HCT116 (cell line): ENCODE measurements at regions not wholly inside any gene's neighbourhood (a gene's known extent, or its start where the extent isn't known, plus 50 kb on each side); places are given as distances from the start of the nearest gene placed in this dataset.

Experiments used
- ATAC-seq: fragments of 200-7000 bp; cut with Tn5 transposase; 2 replicates; pipeline ENCODE4 v1.9.1; 2020; ENCODE audit warnings: mild to moderate bottlenecking, moderate library complexity
- BruUV-seq: library from RNA; stranded (reverse); fragments of 400-500 nt; replicated peaks from 2 replicates; lab custom pipeline; 2021; lab: Mats Ljungman, UMichigan
- CTCF ChIA-PET: fragments of 300-600 bp; sonication (Branson Sonifier 250); formaldehyde crosslinking; loops from one replicate; lab custom pipeline; 2021; ENCODE audit warnings: antibody characterized with exemption; lab: Charles Lee
- POLR2A ChIA-PET: fragments of 300-600, 350-600 bp; sonication (Branson Sonifier 250); formaldehyde crosslinking; loops from one replicate; lab custom pipeline; 2021; ENCODE audit warnings: antibody characterized with exemption; lab: Charles Lee
- RAD21 ChIA-PET, 2 experiments: fragments of 300-600 bp; sonication (Branson Sonifier 250); formaldehyde crosslinking; loops; one replicate each; lab custom pipeline; 2023; ENCODE audit warnings: low total read pairs in 2 of 2; ENCODE audit not compliant: uncharacterized antibody in 2 of 2, unreplicated experiment in 2 of 2, low non-redundant PET in 1 of 2; lab: Charles Lee
- DNase-seq: peaks from one replicate; pipeline ENCODE4 v3.0.0-alpha.2; 2010; ENCODE audit warnings: low read depth, low spot score
- H2AFZ ChIP-seq: fragments of 200-600 bp; shearing (Covaris generic), sonication (generic); 2 replicates; pipeline ENCODE4 v1.6.1; 2017; ENCODE audit warnings: low read depth, mixed run types, mixed read lengths, antibody characterized with exemption, low read length; ENCODE audit not compliant: poor library complexity, severe bottlenecking
- H3K27ac ChIP-seq: 2 replicates; pipeline ENCODE4 v1.5.1; 2012; ENCODE audit warnings: low read depth, low read length
- H3K27me3 ChIP-seq: fragments of 200-600 bp; sonication (generic); 2 replicates; pipeline ENCODE4 v1.6.1; 2016; ENCODE audit warnings: mixed run types, low read length, mixed read lengths; ENCODE audit not compliant: insufficient read depth
- H3K36me3 ChIP-seq, 2 experiments: fragments of 200-500 bp in 1 of 2; fragments of 200-600 bp in 1 of 2; sonication (Bioruptor generic) in 1 of 2; sonication (generic) in 1 of 2; 2 replicates each; pipeline versions ENCODE4 v1.5.1 to v1.6.1; 2014 to 2016; ENCODE audit warnings: low read length in 2 of 2, inconsistent platforms in 1 of 2, mixed read lengths in 1 of 2, mixed run types in 1 of 2; ENCODE audit not compliant: insufficient read depth in 2 of 2, control insufficient read depth in 1 of 2
- H3K4me1 ChIP-seq, 2 experiments: fragments of 200-600 bp in 1 of 2; sonication (generic) in 1 of 2; 2 replicates each; pipeline versions ENCODE4 v1.5.1 to v1.6.1; 2012 to 2017; ENCODE audit warnings: low read length in 2 of 2, inconsistent platforms in 1 of 2, mild to moderate bottlenecking in 1 of 2, mixed read lengths in 1 of 2, mixed run types in 1 of 2, moderate library complexity in 1 of 2; ENCODE audit not compliant: insufficient read depth in 2 of 2, control insufficient read depth in 1 of 2
- H3K4me2 ChIP-seq: fragments of 200-600 bp; sonication (generic); 2 replicates; pipeline ENCODE4 v1.6.1; 2017; ENCODE audit warnings: mixed run types, low read length, mixed read lengths
- H3K4me3 ChIP-seq, 2 experiments: fragments of 200-600 bp in 1 of 2; sonication (generic) in 1 of 2; replicated peaks in 1 of 2; 2 replicates each; pipeline ENCODE4 v1.5.1; 2011 to 2016; ENCODE audit warnings: low read length in 2 of 2, control low read depth in 1 of 2, low read depth in 1 of 2, mild to moderate bottlenecking in 1 of 2, mixed read lengths in 1 of 2, mixed run types in 1 of 2
- H3K79me2 ChIP-seq: fragments of 200-600 bp; sonication (generic); 2 replicates; pipeline ENCODE4 v1.6.1; 2017; ENCODE audit warnings: mild to moderate bottlenecking, mixed run types, low read length, moderate library complexity, mixed read lengths; ENCODE audit not compliant: insufficient read depth
- H3K9ac ChIP-seq: fragments of 200-600 bp; sonication (generic); 2 replicates; pipeline ENCODE4 v1.6.1; 2016; ENCODE audit warnings: low read length, mixed read lengths
- H3K9me2 ChIP-seq: fragments of 200-600 bp; sonication (generic), shearing (Covaris generic); 2 replicates; pipeline ENCODE4 v1.6.1; 2017; ENCODE audit warnings: mixed run types, mild to moderate bottlenecking, moderate library complexity; ENCODE audit not compliant: insufficient read depth
- H3K9me3 ChIP-seq, 2 experiments: fragments of 200-500 bp in 1 of 2; fragments of 200-600 bp in 1 of 2; sonication (Bioruptor generic) in 1 of 2; sonication (generic) in 1 of 2; 2 replicates each; pipeline ENCODE4 v1.6.1; 2014 to 2017; ENCODE audit warnings: low read length in 2 of 2, mixed read lengths in 2 of 2, inconsistent platforms in 1 of 2, low read depth in 1 of 2, mild to moderate bottlenecking in 1 of 2, mixed run types in 1 of 2, moderate library complexity in 1 of 2; ENCODE audit not compliant: control insufficient read depth in 1 of 2, insufficient read depth in 1 of 2
- H4K20me1 ChIP-seq: fragments of 200-600 bp; sonication (generic), shearing (Covaris generic); 2 replicates; pipeline ENCODE4 v1.6.1; 2017; ENCODE audit warnings: mixed run types, mild to moderate bottlenecking, moderate library complexity; ENCODE audit not compliant: insufficient read depth
- CBX3 ChIP-seq: IDR thresholded peaks from 2 replicates; pipeline ENCODE4 v1.6.1; 2012; ENCODE audit warnings: low read depth
- CEBPB ChIP-seq: IDR thresholded peaks from 2 replicates; pipeline ENCODE4 v1.6.1; 2012; ENCODE audit warnings: low read depth
- EGR1 ChIP-seq: IDR thresholded peaks from 2 replicates; pipeline ENCODE4 v1.6.1; 2012; ENCODE audit warnings: low read depth
- EZH2 ChIP-seq: fragments of 200-600 bp; sonication (generic); IDR thresholded peaks from 2 replicates; pipeline ENCODE4 v1.6.1; 2017; ENCODE audit warnings: antibody characterized with exemption, mixed run types
- EZH2phosphoT487 ChIP-seq: fragments of 200-600 bp; IDR thresholded peaks from 2 replicates; pipeline ENCODE4 v1.6.1; 2018; ENCODE audit warnings: antibody characterized with exemption, borderline replicate concordance
- JUND ChIP-seq: IDR thresholded peaks from 2 replicates; pipeline ENCODE4 v1.6.1; 2012
- POLR2A ChIP-seq: IDR thresholded peaks from 2 replicates; pipeline ENCODE4 v1.7.0; 2011; ENCODE audit warnings: borderline replicate concordance; ENCODE audit not compliant: insufficient read depth, insufficient read length; ENCODE audit errors: extremely low read depth
- POLR2AphosphoS5 ChIP-seq: IDR thresholded peaks from 2 replicates; pipeline ENCODE4 v1.6.1; 2011; ENCODE audit warnings: mild to moderate bottlenecking, low read depth, low read length, moderate library complexity
- RAD21 ChIP-seq: IDR thresholded peaks from 2 replicates; pipeline ENCODE4 v1.6.1; 2012; ENCODE audit warnings: low read depth, mild to moderate bottlenecking
- SP1 ChIP-seq: IDR thresholded peaks from 2 replicates; pipeline ENCODE4 v1.6.1; 2012; ENCODE audit warnings: low read depth
- TCF7L2 ChIP-seq: IDR thresholded peaks from 2 replicates; pipeline ENCODE4 v1.7.0; 2011; ENCODE audit warnings: borderline replicate concordance, inconsistent platforms; ENCODE audit not compliant: insufficient read depth, insufficient read length; ENCODE audit errors: extremely low read depth
- YY1 ChIP-seq: IDR thresholded peaks from 2 replicates; pipeline ENCODE4 v1.6.1; 2011; ENCODE audit warnings: low read length, low read depth, moderate library complexity, mild to moderate bottlenecking; ENCODE audit not compliant: insufficient replicate concordance; ENCODE audit errors: extremely low read depth
- ZFX ChIP-seq: fragments of 450-650 bp; IDR thresholded peaks from 2 replicates; pipeline ENCODE4 v1.6.1; 2017
- intact Hi-C: fragments of 100-400 bp; cut with micrococcal nuclease; formaldehyde crosslinking; loops from 2 replicates; pipeline ENCODE4 v1.10.0; 2022
- TF ChIP-seq, protein P1 (sequence below): IDR thresholded peaks from 2 replicates; pipeline ENCODE4 v1.6.1; 2012
- TF ChIP-seq, protein P2 (sequence below), 3 experiments: fragments of 200-600 bp in 1 of 3; sonication (generic) in 1 of 3; IDR thresholded peaks in 2 of 3; conservative IDR thresholded peaks in 1 of 3; 2 replicates each; pipeline ENCODE4 v1.5.1; 2012 to 2017; ENCODE audit warnings: low read depth in 2 of 3, low read length in 2 of 3, antibody characterized with exemption in 1 of 3, borderline replicate concordance in 1 of 3, control low read depth in 1 of 3, mild to moderate bottlenecking in 1 of 3, mixed read lengths in 1 of 3, mixed run types in 1 of 3, moderate library complexity in 1 of 3; ENCODE audit not compliant: insufficient read depth in 1 of 3
- TF ChIP-seq, protein P3 (sequence below): IDR thresholded peaks from 2 replicates; pipeline ENCODE4 v1.6.1; 2012; ENCODE audit warnings: low read depth
- TF ChIP-seq, protein P4 (sequence below): IDR thresholded peaks from 2 replicates; pipeline ENCODE4 v1.6.1; 2011; ENCODE audit warnings: mild to moderate bottlenecking, low read length, moderate library complexity; ENCODE audit not compliant: insufficient replicate concordance; ENCODE audit errors: extremely low read depth
- TF ChIP-seq, protein P5 (sequence below): IDR thresholded peaks from 2 replicates; pipeline ENCODE4 v1.6.1; 2012

DNA sequence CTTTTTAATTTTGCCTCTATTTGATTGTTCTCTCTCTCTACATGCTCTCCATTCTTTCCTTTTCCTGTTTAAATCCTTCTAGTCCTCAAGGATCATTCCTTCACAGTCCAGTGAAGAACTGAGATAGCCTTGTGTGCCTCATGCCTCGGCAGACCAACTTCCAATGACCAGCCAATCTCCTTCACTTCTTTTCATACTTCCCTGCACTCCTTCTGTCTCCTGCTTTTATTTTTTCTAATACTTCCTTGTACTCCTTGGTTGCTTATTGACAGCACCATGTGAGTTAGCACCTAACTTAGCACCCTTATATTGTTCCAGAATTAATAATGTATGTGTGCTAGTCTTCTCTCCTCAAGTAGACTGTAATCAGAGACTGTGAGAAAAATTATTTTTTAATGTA, 246.8 kb downstream of the ADGRG6 start:
- Histone ChIP-seq H3K4me3 (no peak overlapping the region), H3K9me3 (no peaks in the 10 kb centered on the region), H3K4me1 (peaks cover 7 to 14% of the 10 kb centered on the region in 2 experiments; a peak in 3 of 4 replicates), H3K27me3 (no peaks in the 10 kb centered on the region), H3K27ac (no peak overlapping the region), H3K79me2 (no peaks in the 10 kb centered on the region), H2AFZ (peak overlapping the region; percentile 27), H4K20me1 (no peaks in the 10 kb centered on the region), H3K4me2 (no peak overlapping the region), H3K9me2 (no peaks in the 10 kb centered on the region; the same call in 1 of the 2 replicates), H3K36me3 (no peaks in the 10 kb centered on the region), H3K9ac (no peak overlapping the region)
- TF ChIP-seq EGR1 (no peak), EZH2phosphoT487 (no peak), POLR2A (no peak), RAD21 (no peak), ZFX (no peak), CBX3 (no peak), CEBPB (no peak), JUND (no peak), TCF7L2 (no peak), YY1 (no peak), EZH2 (no peak), SP1 (no peak), POLR2AphosphoS5 (no peak)
- TF ChIP-seq, protein P1, sequence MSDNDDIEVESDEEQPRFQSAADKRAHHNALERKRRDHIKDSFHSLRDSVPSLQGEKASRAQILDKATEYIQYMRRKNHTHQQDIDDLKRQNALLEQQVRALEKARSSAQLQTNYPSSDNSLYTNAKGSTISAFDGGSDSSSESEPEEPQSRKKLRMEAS = no peak
- TF ChIP-seq, protein P2, sequence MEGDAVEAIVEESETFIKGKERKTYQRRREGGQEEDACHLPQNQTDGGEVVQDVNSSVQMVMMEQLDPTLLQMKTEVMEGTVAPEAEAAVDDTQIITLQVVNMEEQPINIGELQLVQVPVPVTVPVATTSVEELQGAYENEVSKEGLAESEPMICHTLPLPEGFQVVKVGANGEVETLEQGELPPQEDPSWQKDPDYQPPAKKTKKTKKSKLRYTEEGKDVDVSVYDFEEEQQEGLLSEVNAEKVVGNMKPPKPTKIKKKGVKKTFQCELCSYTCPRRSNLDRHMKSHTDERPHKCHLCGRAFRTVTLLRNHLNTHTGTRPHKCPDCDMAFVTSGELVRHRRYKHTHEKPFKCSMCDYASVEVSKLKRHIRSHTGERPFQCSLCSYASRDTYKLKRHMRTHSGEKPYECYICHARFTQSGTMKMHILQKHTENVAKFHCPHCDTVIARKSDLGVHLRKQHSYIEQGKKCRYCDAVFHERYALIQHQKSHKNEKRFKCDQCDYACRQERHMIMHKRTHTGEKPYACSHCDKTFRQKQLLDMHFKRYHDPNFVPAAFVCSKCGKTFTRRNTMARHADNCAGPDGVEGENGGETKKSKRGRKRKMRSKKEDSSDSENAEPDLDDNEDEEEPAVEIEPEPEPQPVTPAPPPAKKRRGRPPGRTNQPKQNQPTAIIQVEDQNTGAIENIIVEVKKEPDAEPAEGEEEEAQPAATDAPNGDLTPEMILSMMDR (IDR thresholded peaks at IDR 0.05 in 2 of 3, conservative IDR thresholded peaks at IDR 0.05 in 1 of 3; ENCODE audit: borderline replicate concordance in 1 of 3, insufficient read depth in 1 of 3, low read depth in 2 of 3, low read length in 2 of 3) = no peak
- TF ChIP-seq, protein P3, sequence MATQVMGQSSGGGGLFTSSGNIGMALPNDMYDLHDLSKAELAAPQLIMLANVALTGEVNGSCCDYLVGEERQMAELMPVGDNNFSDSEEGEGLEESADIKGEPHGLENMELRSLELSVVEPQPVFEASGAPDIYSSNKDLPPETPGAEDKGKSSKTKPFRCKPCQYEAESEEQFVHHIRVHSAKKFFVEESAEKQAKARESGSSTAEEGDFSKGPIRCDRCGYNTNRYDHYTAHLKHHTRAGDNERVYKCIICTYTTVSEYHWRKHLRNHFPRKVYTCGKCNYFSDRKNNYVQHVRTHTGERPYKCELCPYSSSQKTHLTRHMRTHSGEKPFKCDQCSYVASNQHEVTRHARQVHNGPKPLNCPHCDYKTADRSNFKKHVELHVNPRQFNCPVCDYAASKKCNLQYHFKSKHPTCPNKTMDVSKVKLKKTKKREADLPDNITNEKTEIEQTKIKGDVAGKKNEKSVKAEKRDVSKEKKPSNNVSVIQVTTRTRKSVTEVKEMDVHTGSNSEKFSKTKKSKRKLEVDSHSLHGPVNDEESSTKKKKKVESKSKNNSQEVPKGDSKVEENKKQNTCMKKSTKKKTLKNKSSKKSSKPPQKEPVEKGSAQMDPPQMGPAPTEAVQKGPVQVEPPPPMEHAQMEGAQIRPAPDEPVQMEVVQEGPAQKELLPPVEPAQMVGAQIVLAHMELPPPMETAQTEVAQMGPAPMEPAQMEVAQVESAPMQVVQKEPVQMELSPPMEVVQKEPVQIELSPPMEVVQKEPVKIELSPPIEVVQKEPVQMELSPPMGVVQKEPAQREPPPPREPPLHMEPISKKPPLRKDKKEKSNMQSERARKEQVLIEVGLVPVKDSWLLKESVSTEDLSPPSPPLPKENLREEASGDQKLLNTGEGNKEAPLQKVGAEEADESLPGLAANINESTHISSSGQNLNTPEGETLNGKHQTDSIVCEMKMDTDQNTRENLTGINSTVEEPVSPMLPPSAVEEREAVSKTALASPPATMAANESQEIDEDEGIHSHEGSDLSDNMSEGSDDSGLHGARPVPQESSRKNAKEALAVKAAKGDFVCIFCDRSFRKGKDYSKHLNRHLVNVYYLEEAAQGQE = no peak
- TF ChIP-seq, protein P4, sequence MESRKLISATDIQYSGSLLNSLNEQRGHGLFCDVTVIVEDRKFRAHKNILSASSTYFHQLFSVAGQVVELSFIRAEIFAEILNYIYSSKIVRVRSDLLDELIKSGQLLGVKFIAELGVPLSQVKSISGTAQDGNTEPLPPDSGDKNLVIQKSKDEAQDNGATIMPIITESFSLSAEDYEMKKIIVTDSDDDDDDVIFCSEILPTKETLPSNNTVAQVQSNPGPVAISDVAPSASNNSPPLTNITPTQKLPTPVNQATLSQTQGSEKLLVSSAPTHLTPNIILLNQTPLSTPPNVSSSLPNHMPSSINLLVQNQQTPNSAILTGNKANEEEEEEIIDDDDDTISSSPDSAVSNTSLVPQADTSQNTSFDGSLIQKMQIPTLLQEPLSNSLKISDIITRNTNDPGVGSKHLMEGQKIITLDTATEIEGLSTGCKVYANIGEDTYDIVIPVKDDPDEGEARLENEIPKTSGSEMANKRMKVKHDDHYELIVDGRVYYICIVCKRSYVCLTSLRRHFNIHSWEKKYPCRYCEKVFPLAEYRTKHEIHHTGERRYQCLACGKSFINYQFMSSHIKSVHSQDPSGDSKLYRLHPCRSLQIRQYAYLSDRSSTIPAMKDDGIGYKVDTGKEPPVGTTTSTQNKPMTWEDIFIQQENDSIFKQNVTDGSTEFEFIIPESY = no peak
- TF ChIP-seq, protein P5, sequence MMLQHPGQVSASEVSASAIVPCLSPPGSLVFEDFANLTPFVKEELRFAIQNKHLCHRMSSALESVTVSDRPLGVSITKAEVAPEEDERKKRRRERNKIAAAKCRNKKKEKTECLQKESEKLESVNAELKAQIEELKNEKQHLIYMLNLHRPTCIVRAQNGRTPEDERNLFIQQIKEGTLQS = no peak
- intact Hi-C loops = no loop called here
- ChIA-PET POLR2A (no interaction called here), CTCF (no interaction called here), RAD21 (no interaction called here)
- DNase-seq (no peak), ATAC-seq (no peak)
- BruUV-seq = no TSS peak
